ENCODE measurements at regions not wholly inside any gene's neighbourhood (a gene's known extent, or its start where the extent isn't known, plus 50 kb on each side); places are given as distances from the start of the nearest gene placed in this dataset.

DNA sequence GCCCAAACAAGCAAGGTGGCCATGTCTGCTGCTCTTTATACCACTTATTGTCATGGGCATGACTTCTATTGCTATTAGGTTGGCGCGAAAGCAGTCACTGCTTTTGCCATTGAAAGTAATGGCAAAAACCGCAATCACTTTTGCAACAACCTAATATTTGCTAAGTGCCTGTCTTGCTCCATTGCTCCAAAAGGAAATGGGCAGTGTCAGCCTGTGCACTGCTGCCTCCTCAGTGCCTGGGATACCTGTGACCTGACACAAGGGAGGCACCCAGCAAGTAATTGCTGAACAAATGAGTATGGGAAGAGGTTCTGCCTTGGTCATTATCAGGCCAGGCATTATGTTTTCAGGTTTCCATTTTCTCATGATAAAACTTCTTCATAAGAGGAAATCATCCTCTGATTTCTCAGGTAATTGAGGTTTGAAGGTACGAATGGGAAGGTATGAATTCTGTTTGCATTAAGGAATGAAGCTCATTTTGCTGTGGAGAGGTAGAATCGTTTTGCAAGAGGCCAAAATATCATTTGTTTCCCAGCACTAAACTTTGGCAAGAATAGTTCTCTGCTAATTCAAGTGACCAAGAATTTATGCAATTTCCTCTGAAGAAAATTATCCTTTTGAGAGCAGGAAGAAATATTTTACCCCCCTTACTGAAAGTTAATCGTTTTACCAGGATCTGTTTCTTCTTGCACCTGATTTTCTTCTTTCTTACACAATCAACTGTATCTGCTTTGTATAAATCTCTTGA lies 128.4 kb upstream of the SPRY2 start:
- intact Hi-C loops (cut with micrococcal nuclease), result no loop called here

DNA sequence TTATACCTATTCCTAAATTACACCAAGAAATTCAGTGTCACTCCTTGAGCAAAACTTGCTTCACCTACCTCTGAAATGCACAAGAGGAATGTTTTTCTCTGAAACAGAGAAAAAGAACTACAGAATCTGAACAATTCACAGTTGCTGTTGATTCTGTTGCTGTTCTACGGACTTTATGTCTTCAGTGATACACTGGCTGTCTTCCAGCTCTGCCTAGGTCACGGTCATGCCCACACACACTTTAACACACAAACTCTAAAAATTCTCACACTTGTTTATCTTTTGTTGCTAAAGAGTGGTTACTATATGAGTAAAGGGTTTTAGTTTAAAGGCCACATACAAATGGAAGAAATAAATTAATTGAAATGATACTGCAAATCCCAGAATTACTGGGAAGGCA lies 124.4 kb upstream of the SPRY2 start:
- intact Hi-C loops (cut with micrococcal nuclease) (no loop called here), dilution Hi-C loops (cut with MboI; ENCODE audit: extremely low pct_ligation_motif_present, low sequenced_read_pairs) (no loop called here)
- H3K4me2 ChIP-seq (ENCODE audit: insufficient read depth, low read length), result no peak overlapping the region
- H3K27ac ChIP-seq (ENCODE audit: insufficient read depth, low read depth, low read length), result no peak overlapping the region
- no peaks in the 10 kb centered on the region for H4K20me1 ChIP-seq (replicated peaks; ENCODE audit: control insufficient read depth, extremely low read depth, insufficient read depth, low read length)
- H3K79me2 ChIP-seq (ENCODE audit: control insufficient read depth, insufficient read depth, low read length), result no peaks in the 10 kb centered on the region
- no peak for FAIRE-seq
- H3K4me3 ChIP-seq (replicated peaks in 1 of 3; ENCODE audit: insufficient read depth in 1 of 3, low read depth in 1 of 3, low read length in 3 of 3), result no peak overlapping the region
- no peaks in the 10 kb centered on the region for H3K9me1 ChIP-seq (replicated peaks; ENCODE audit: control insufficient read depth, extremely low read depth, insufficient read depth, low read length)
- H3K9me3 ChIP-seq (replicated peaks; ENCODE audit: control insufficient read depth, insufficient read depth, low read length), result no peaks in the 10 kb centered on the region
- no peak overlapping the region for H3K9ac ChIP-seq (replicated peaks; ENCODE audit: extremely low read depth, insufficient read depth, low read length)
- H2AFZ ChIP-seq (ENCODE audit: low read depth, low read length), result no peak overlapping the region
- TF ChIP-seq JUN (IDR thresholded peaks at IDR 0.05; ENCODE audit: borderline replicate concordance, insufficient read depth, insufficient read length, low read depth) (no peak), MYC (IDR thresholded peaks at IDR 0.05; ENCODE audit: low read depth, low read length) (no peak), GATA2 (IDR thresholded peaks at IDR 0.05; ENCODE audit: insufficient read depth, insufficient read length, low read depth, low read length) (no peak), FOS (IDR thresholded peaks at IDR 0.05; ENCODE audit: borderline replicate concordance, insufficient read depth, low read length) (no peak), POLR2AphosphoS5 (IDR thresholded peaks at IDR 0.05; ENCODE audit: insufficient read depth, low read depth, low read length) (no peak), EZH2 (IDR thresholded peaks at IDR 0.05; ENCODE audit: borderline replicate concordance, low read depth, low read length, severe bottlenecking) (no peak), POLR2A (IDR thresholded peaks at IDR 0.05; ENCODE audit: low read depth, low read length) (no peak)
- TF ChIP-seq, protein P1, sequence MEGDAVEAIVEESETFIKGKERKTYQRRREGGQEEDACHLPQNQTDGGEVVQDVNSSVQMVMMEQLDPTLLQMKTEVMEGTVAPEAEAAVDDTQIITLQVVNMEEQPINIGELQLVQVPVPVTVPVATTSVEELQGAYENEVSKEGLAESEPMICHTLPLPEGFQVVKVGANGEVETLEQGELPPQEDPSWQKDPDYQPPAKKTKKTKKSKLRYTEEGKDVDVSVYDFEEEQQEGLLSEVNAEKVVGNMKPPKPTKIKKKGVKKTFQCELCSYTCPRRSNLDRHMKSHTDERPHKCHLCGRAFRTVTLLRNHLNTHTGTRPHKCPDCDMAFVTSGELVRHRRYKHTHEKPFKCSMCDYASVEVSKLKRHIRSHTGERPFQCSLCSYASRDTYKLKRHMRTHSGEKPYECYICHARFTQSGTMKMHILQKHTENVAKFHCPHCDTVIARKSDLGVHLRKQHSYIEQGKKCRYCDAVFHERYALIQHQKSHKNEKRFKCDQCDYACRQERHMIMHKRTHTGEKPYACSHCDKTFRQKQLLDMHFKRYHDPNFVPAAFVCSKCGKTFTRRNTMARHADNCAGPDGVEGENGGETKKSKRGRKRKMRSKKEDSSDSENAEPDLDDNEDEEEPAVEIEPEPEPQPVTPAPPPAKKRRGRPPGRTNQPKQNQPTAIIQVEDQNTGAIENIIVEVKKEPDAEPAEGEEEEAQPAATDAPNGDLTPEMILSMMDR (IDR thresholded peaks at IDR 0.05; ENCODE audit: extremely low read depth in 1 of 2, insufficient read depth in 1 of 2, low read depth in 1 of 2, low read length in 2 of 2), result no peak
- TF ChIP-seq, protein P2, sequence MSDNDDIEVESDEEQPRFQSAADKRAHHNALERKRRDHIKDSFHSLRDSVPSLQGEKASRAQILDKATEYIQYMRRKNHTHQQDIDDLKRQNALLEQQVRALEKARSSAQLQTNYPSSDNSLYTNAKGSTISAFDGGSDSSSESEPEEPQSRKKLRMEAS (IDR thresholded peaks at IDR 0.05; ENCODE audit: insufficient read depth, insufficient read length), result no peak
- BruUV-seq (replicated peaks), result no TSS peak
- ChIA-PET CTCF (no interaction called here), POLR2A (no interaction called here)
- no peaks in the 10 kb centered on the region for H3K27me3 ChIP-seq (ENCODE audit: control insufficient read depth in 2 of 2, insufficient read depth in 2 of 2, low read length in 2 of 2)
- DNase-seq (ENCODE audit: low read depth, low spot score), result no peak
- H3K4me1 ChIP-seq (ENCODE audit: control insufficient read depth, extremely low read depth, insufficient read depth, low read length), result peaks cover 15% of the 10 kb centered on the region
- no peaks in the 10 kb centered on the region for H3K36me3 ChIP-seq (ENCODE audit: control insufficient read depth in 2 of 2, extremely low read depth in 1 of 2, insufficient read depth in 2 of 2, low read length in 2 of 2)

More for the DNA sequence above, 128.4 kb upstream of the SPRY2 start:
- FAIRE-seq (no peak), DNase-seq (ENCODE audit: low read depth, low spot score) (no peak)
- dilution Hi-C loops (cut with MboI; ENCODE audit: extremely low pct_ligation_motif_present, low sequenced_read_pairs), result no loop called here
- Histone ChIP-seq H3K27ac (ENCODE audit: insufficient read depth, low read depth, low read length) (peak overlapping the region; percentile 91), H3K9ac (replicated peaks; ENCODE audit: extremely low read depth, insufficient read depth, low read length) (peak overlapping the region; percentile 35), H3K4me3 (replicated peaks in 1 of 3; ENCODE audit: insufficient read depth in 1 of 3, low read depth in 1 of 3, low read length in 3 of 3) (no peak overlapping the region), H2AFZ (ENCODE audit: low read depth, low read length) (peak overlapping the region; percentile 9), H3K27me3 (ENCODE audit: control insufficient read depth in 2 of 2, insufficient read depth in 2 of 2, low read length in 2 of 2) (no peaks in the 10 kb centered on the region), H3K4me2 (ENCODE audit: insufficient read depth, low read length) (peak overlapping the region; percentile 89), H3K79me2 (ENCODE audit: control insufficient read depth, insufficient read depth, low read length) (no peaks in the 10 kb centered on the region), H3K9me3 (replicated peaks; ENCODE audit: control insufficient read depth, insufficient read depth, low read length) (no peaks in the 10 kb centered on the region), H3K36me3 (ENCODE audit: control insufficient read depth in 2 of 2, extremely low read depth in 1 of 2, insufficient read depth in 2 of 2, low read length in 2 of 2) (no peaks in the 10 kb centered on the region), H3K9me1 (replicated peaks; ENCODE audit: control insufficient read depth, extremely low read depth, insufficient read depth, low read length) (no peaks in the 10 kb centered on the region), H3K4me1 (ENCODE audit: control insufficient read depth, extremely low read depth, insufficient read depth, low read length) (peaks cover 19% of the 10 kb centered on the region), H4K20me1 (replicated peaks; ENCODE audit: control insufficient read depth, extremely low read depth, insufficient read depth, low read length) (no peaks in the 10 kb centered on the region)
- TSS peak; percentile 80 for BruUV-seq (replicated peaks)
- CTCF ChIA-PET, result interaction anchor here (0.9 to 1.4 kb wide), 3 partner anchors 9 to 161 kb away, joined by 3 to 5 read pairs (median 3); no protein-coding TSS in a partner anchor
- POLR2A ChIA-PET, result no interaction called here
- no peak for TF ChIP-seq FOS (IDR thresholded peaks at IDR 0.05; ENCODE audit: borderline replicate concordance, insufficient read depth, low read length)
- TF ChIP-seq, protein P1 (IDR thresholded peaks at IDR 0.05; ENCODE audit: extremely low read depth in 1 of 2, insufficient read depth in 1 of 2, low read depth in 1 of 2, low read length in 2 of 2), result no peak

All from endothelial cell of umbilical vein (primary cell).